Transverse colon (tissue), 4 donors: ENCODE measurements at regions not wholly inside any gene's neighbourhood (a gene's known extent, or its start where the extent isn't known, plus 50 kb on each side); places are given as distances from the start of the nearest gene placed in this dataset.

Experiments used
- DNase-seq: peaks from one replicate; pipeline ENCODE4 v3.0.0-alpha.2; 2019
- H3K27ac ChIP-seq, 4 donors: fragments of 200-600 bp; sonication (generic); 2 replicates each; pipeline ENCODE4 v1.5.1; 2016 to 2018; ENCODE audit warnings: inconsistent platforms in 4 of 4
- H3K27me3 ChIP-seq: fragments of 200-600 bp; sonication (generic); 2 replicates; pipeline ENCODE4 v1.5.1; 2017; ENCODE audit warnings: inconsistent platforms
- H3K36me3 ChIP-seq, 4 donors: fragments of 200-600 bp; sonication (generic); 2 replicates each; pipeline ENCODE4 v1.5.1; 2017 to 2019; ENCODE audit warnings: inconsistent platforms in 4 of 4
- H3K4me1 ChIP-seq, 4 donors: fragments of 200-600 bp; sonication (generic); 2 replicates each; pipeline ENCODE4 v1.5.1; 2017 to 2020; ENCODE audit warnings: inconsistent platforms in 4 of 4
- H3K4me3 ChIP-seq, 4 donors: fragments of 200-600 bp; sonication (generic); 1 replicate in 1 of 4; 2 replicates in 3 of 4; pipeline versions ENCODE4 v1.5.1 to v1.6.1; 2017 to 2019; ENCODE audit warnings: inconsistent platforms in 4 of 4
- H3K9me3 ChIP-seq, 2 donors: fragments of 200-600 bp; sonication (generic); 2 replicates each; pipeline ENCODE4 v1.5.1; 2017 to 2019; ENCODE audit warnings: inconsistent platforms in 2 of 2
- EP300 ChIP-seq: sonication (generic); formaldehyde crosslinking; IDR thresholded peaks from one replicate; pipeline ENCODE4 v1.6.1; 2017; ENCODE audit warnings: antibody characterized with exemption, low read depth
- POLR2A ChIP-seq: fragments of 450-650 bp; IDR thresholded peaks from one replicate; pipeline ENCODE4 v1.6.1; 2016; ENCODE audit warnings: antibody characterized with exemption, mild to moderate bottlenecking, moderate library complexity
- POLR2AphosphoS5 ChIP-seq, 3 donors: sonication (generic); formaldehyde crosslinking; IDR thresholded peaks; one replicate each; pipeline ENCODE4 v1.6.1; 2016; ENCODE audit warnings: antibody characterized with exemption in 3 of 3
- WGBS, 2 donors: methylation state at CpG; one replicate each; pipeline ENCODE4 v1.1.5; 2018; ENCODE audit warnings: low coverage in 1 of 2; 5-methylcytosine and 5-hydroxymethylcytosine counted together
- in situ Hi-C, 4 donors: fragments of 200-750 bp; cut with MboI; loops; one replicate each; pipeline versions ENCODE4 v1.15.0 to v1.15.1; 2017; ENCODE audit warnings: low sequenced_read_pairs in 3 of 4, low pct_ligation_motif_present in 1 of 4, low pct_unique_long_range_greater_than_20kb in 1 of 4
- intact Hi-C: fragments of 100-400 bp; cut with DNase I; formaldehyde crosslinking; loops from one replicate; pipeline ENCODE4 v1.15.1; 2023; ENCODE audit warnings: low total_unique reads
- TF ChIP-seq, protein P1 (sequence below), 5 experiments: fragments of 200-600 bp in 3 of 5; fragments of 450-650 bp in 2 of 5; sonication (generic) in 3 of 5; IDR thresholded peaks; 1 replicate in 2 of 5; 2 replicates in 3 of 5; pipeline ENCODE4 v1.5.1; 2016 to 2017; ENCODE audit warnings: antibody characterized with exemption in 5 of 5, inconsistent platforms in 3 of 5, mild to moderate bottlenecking in 2 of 5, moderate library complexity in 1 of 5

DNA sequence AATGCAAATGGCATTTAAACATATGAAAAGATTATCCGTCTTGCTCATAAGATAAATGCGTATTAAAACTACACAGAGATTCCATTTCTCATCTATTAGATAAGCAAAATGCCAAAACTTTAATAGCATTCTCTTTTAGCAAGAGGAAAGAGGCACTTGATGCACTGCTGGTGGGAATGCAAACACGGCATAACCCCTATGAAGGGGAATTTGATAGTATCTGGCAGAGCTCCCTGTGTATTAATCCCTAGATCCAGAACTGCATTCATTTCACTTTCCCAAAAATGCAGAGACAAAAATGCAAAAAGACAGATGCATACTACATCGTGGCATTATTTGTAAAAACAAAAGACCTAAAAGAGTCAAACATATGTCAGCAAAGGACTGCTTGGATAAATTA lies 193.6 kb upstream of the STARD13 start:
- in situ Hi-C loops (no loop called here), intact Hi-C loops (no loop called here)
- Histone ChIP-seq H3K4me1 (no peaks in the 10 kb centered on the region), H3K27ac (no peak overlapping the region), H3K4me3 (no peak overlapping the region), H3K27me3 (no peaks in the 10 kb centered on the region), H3K36me3 (no peaks in the 10 kb centered on the region), H3K9me3 (peaks cover 6 to 7% of the 10 kb centered on the region in 2 donors)
- no peak for DNase-seq
- TF ChIP-seq POLR2A = no peak
- TF ChIP-seq, protein P1, sequence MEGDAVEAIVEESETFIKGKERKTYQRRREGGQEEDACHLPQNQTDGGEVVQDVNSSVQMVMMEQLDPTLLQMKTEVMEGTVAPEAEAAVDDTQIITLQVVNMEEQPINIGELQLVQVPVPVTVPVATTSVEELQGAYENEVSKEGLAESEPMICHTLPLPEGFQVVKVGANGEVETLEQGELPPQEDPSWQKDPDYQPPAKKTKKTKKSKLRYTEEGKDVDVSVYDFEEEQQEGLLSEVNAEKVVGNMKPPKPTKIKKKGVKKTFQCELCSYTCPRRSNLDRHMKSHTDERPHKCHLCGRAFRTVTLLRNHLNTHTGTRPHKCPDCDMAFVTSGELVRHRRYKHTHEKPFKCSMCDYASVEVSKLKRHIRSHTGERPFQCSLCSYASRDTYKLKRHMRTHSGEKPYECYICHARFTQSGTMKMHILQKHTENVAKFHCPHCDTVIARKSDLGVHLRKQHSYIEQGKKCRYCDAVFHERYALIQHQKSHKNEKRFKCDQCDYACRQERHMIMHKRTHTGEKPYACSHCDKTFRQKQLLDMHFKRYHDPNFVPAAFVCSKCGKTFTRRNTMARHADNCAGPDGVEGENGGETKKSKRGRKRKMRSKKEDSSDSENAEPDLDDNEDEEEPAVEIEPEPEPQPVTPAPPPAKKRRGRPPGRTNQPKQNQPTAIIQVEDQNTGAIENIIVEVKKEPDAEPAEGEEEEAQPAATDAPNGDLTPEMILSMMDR (IDR thresholded peaks at IDR 0.05) = no peak
- no peak for TF ChIP-seq EP300
- no peak for TF ChIP-seq POLR2AphosphoS5 (IDR thresholded peaks at IDR 0.05)
- 74 to 87% methylated on average over 4 of the region's 4 CpGs for WGBS, 2 donors

- Histone ChIP-seq H3K4me3 (no peak overlapping the region), H3K36me3 (no peaks in the 10 kb centered on the region), H3K27ac (no peak overlapping the region), H3K9me3 (peaks cover 6 to 10% of the 10 kb centered on the region in 2 donors), H3K27me3 (no peaks in the 10 kb centered on the region), H3K4me1 (no peaks in the 10 kb centered on the region)
- in situ Hi-C loops = no loop called here
- 67 to 89% methylated on average over 1 of the region's 1 CpG for WGBS, 2 donors
- intact Hi-C loops = no loop called here
- DNase-seq = no peak
- TF ChIP-seq POLR2AphosphoS5 (IDR thresholded peaks at IDR 0.05) (no peak), EP300 (no peak), POLR2A (no peak)
- TF ChIP-seq, protein P1 (IDR thresholded peaks at IDR 0.05) = no peak
These were observed 195.0 kb upstream of the STARD13 start for GRCh38 chr13:33480561-33480960.

GRCh38 chr13:33483471-33483870 lies 197.9 kb upstream of the STARD13 start:
- in situ Hi-C loops (no loop called here), intact Hi-C loops (no loop called here)
- Histone ChIP-seq H3K27me3 (no peaks in the 10 kb centered on the region), H3K9me3 (peaks cover 0 to 3% of the 10 kb centered on the region in 2 donors), H3K36me3 (no peaks in the 10 kb centered on the region), H3K27ac (no peak overlapping the region), H3K4me3 (no peak overlapping the region), H3K4me1 (peaks cover 0 to 5% (median 0%) of the 10 kb centered on the region in 4 donors)
- DNase-seq = no peak
- no peak for TF ChIP-seq EP300
- TF ChIP-seq, protein P1 (IDR thresholded peaks at IDR 0.05) = no peak
- no peak for TF ChIP-seq POLR2AphosphoS5 (IDR thresholded peaks at IDR 0.05)
- TF ChIP-seq POLR2A = no peak
- WGBS, 2 donors = 87 to 93% methylated on average over 3 of the region's 3 CpGs

- Histone ChIP-seq H3K27me3 (no peaks in the 10 kb centered on the region), H3K4me3 (no peak overlapping the region), H3K27ac (no peak overlapping the region), H3K36me3 (no peaks in the 10 kb centered on the region), H3K9me3 (peaks cover 0 to 3% of the 10 kb centered on the region in 2 donors), H3K4me1 (peaks cover 0 to 5% (median 0%) of the 10 kb centered on the region in 4 donors)
- no peak for TF ChIP-seq EP300
- DNase-seq = no peak
- 92 to 100% methylated on average over 1 of the region's 1 CpG for WGBS, 2 donors
- intact Hi-C loops (no loop called here), in situ Hi-C loops (no loop called here)
These were observed 199.7 kb upstream of the STARD13 start for GRCh38 chr13:33485247-33485646.

GRCh38 chr13:33487575-33488243 lies 202.2 kb upstream of the STARD13 start:
- peaks cover 0 to 3% of the 10 kb centered on the region in 2 donors for H3K9me3 ChIP-seq
- H3K4me1 ChIP-seq = peaks cover 0 to 5% (median 0%) of the 10 kb centered on the region in 4 donors
- TF ChIP-seq POLR2AphosphoS5 (IDR thresholded peaks at IDR 0.05) (no peak), EP300 (no peak), POLR2A (no peak)
- TF ChIP-seq, protein P1 (IDR thresholded peaks at IDR 0.05) = peak; percentile 21 to 40 (median 35)
- no peak overlapping the region for H3K4me3 ChIP-seq
- intact Hi-C loops = no loop called here
- whole genome bisulfite sequencing, 2 donors = 68 to 73% methylated on average over 5 of the region's 5 CpGs
- H3K27ac ChIP-seq = no peak overlapping the region
- no peaks in the 10 kb centered on the region for H3K36me3 ChIP-seq
- in situ Hi-C loops = no loop called here
- H3K27me3 ChIP-seq = no peaks in the 10 kb centered on the region
- DNase-seq = no peak
